Mucosa of gallbladder (tissue), 1 donor: ENCODE measurements at regions not wholly inside any gene's neighbourhood (a gene's known extent, or its start where the extent isn't known, plus 50 kb on each side); places are given as distances from the start of the nearest gene placed in this dataset.
A peak's percentile ranks its signal among the peaks of the same experiment; 100 is the strongest.

Experiments used
- DNase-seq: peaks from one replicate; pipeline ENCODE4 v3.0.0-alpha.2; 2020; ENCODE audit warnings: low spot score
- donor health status: DM: no; HTN: no; CAD: no.

DNA sequence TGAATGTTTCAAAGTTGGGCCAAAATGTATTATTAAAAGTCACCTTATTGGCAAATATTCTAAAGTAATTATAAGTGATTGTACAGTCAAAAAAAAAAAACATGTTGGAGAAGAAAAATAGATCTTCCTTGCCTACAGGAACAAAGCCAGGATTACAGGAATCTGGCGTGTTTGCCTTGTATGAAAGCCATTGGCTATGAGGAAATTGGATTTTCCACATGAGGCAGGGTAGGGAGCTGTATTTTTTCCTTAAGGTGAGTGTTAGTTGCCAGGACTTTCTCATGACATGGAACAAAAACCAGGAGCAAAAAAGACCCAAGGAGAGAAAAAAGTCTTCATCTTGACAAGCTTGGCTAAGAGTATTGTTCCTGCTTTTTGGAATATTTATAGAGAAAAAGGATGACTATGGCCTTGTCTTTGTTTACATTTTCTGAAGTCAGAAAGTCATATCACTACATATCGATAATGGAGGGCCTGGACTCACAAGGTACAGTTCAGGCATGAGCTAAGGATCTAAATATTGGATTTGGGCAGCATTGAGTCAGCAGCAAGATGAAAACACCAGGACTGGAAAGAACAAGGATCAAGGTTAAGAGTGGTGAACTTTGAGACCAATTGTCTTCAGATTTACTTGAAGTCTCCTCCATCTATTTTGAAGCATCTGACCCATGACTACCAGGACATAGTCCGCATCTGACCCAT is 68.4 kb upstream of the FLRT2 start:
- peak; percentile 36 for DNase-seq

DNA sequence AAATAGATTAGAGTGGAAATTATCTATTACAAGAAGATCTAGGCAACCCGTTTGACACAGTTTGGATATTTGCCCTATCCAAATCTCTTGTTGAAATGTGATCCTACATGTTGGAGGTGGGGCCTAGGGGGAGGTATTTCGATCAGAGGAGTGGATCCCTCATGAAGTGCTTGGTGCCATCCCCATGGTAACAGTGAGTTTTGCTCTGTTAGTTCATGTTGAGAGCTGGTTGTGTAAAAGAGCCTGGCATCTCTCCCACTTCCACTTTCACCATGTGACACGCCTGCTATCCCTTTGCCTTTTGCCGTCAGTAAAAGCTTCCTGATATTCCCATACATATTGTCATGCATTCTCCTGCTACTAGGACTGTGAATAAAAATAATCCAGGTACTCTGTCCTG is 66.4 kb upstream of the FLRT2 start:
- DNase-seq, result no peak

DNA sequence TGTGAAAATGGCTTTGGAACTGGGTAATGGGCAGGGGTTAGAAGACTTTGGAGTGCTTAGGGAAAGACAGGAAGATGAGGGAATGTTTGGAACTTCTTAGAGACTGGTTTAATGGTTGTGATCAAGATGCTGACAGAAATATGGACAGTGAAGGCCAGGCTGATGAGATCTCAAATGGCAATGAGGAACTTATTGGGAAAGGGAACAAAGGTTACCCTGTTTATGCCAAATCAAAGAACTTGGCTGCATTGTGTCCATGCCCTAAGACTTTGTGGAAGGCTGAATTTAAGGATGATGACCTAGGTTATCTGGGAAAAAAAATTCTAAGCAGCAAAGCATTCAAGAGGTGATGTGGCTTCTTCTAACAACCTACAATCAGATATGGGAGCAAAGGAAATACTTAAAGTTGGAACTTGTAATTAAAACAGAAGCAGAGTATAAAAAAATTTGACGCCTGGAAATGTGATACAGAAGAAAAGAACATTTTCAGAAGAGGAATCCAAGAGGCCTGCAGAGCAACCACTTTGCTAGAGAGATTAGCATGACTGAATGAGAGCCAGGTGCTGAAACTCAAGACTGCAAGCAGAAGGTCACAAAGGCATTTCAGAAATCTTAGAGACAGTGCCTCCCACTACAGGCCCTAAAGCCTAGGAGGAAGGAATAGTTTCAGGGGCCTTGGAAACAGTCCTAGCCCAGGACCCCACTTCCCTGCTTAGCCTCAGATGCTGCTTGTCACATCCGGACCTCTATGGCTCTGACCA is 65.6 kb upstream of the FLRT2 start:
- no peak for DNase-seq

DNA sequence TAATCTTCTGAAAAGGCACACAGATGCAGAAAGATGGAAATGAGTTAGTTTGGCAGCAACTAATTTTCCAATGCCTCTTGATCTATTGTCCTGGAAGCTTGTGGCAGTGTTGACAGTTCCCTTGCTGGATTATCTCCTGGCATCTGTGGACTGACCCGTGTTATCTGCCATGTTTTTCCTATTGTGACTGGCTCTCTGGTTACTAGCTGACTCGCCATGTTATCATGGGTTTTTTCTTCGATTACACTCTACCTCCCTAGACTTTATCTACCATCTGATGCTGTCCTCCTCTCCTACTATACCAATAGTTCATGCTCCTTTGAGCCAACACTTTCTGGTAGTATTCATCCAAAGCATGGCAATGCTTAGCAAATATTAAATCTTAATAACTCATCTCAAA is 63.3 kb upstream of the FLRT2 start:
- DNase-seq, result no peak

DNA sequence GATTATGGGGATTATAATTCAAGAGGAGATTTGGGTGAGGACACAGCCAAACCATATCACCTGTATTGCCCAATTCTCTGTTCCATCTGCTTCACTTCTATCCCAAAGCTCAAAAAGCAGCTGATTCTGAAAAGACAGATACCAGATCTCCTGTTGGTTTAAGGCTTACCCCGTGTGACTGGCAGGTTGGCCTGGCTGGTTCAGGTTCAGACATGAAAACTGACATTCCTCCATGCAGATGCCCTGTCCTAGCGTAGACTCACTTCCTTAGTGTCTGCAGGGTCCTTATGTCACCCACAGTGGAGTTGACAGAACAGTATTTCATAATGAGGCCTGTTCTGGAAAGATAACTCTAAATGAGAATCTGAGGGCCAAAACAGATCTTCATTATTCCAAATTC is 61.1 kb upstream of the FLRT2 start:
- no peak for DNase-seq

DNA sequence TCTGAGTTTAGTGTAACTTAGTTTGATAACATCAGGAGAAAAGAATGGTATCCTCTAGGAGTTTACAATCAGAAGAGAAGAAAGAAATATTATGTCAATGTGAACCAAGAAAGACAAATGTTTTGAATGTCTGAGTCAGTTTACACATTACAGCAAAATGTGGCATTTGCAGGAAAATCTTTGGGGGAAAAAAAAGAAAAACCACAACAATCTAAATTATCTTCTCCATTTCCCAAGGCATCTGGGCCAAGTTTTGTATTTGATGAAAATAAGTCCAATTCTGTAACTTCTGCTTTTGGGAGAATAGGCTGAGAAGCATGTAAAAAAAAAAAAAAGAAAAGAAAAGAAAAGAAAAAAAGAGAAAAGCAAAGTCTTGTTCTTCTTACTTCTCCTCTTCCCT is 58.8 kb upstream of the FLRT2 start:
- no peak for DNase-seq

DNA sequence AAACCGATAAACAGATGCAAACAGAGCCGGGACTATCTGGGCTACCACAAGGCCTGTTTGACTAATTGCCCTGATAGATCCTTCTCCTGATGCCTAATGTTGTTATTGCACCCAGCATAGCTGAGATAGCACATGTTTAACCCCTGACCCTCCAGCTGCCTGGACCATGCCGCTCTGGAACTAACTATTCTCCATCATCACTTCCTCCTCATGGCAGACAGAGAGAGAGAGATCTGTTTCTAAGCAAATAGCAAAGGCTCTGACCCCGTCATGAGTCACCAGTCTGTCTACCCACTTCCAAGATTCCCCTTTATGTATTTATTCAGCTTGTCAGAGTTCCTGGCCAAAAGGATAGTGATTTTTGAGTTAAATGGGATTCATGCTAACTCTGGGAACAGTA is 58.2 kb upstream of the FLRT2 start:
- DNase-seq, result peak; percentile 88

DNA sequence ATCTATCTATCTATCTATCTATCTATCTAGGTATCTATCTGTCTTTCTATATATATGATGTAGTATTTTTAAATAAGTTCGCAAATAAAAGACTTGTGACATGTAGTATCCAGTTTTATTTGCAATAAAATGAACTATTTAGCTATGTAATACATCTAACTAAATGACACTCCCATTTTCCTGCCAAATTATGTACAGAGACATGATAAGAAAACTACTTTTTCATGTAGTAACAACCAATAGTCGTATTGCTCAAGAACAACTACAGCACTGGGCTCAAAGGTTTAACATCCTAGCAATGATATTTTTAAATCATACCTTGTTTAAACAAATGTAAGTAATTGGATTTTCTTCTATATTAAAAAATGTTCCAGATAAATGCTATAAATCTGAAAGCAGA is 55.5 kb upstream of the FLRT2 start:
- DNase-seq, result no peak

DNA sequence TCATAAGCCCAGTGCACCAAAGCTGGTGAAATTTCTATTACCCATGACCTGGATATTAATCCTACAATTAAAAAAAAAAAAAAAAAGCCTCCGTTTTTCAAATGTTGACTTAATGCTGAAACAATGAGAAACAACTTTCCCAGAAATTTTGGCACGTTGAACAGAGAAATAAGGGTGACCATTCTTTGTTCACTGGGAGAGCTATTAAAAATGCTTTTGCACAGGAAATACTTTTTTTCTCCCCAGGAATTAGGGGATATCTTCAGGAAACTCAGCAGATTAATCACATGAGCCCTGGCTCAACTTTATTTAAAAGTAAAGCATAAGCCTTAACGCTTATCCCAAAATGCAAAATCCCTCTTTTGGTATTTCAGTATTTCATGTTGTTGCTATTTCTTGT is 54.8 kb upstream of the FLRT2 start:
- DNase-seq, result no peak

DNA sequence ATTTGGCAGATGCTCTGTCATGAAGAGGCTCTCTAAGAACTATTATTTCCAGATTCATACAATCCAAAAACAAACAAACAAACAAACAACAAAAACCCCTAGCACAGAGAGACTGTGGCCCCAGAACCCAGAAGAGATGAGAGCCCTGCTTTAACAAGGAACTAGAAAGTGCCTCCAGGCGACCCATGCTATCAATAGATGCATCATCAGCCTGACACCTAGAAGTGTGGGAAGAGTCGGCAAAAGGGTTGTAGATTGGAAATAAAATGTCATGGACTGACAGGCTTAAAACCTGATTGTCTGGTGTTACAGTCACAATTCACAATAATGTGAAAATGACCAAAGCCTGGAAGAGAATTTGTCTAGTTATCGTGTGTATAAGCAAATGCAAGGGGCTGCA is 50.6 kb upstream of the FLRT2 start:
- DNase-seq, result no peak

DNA sequence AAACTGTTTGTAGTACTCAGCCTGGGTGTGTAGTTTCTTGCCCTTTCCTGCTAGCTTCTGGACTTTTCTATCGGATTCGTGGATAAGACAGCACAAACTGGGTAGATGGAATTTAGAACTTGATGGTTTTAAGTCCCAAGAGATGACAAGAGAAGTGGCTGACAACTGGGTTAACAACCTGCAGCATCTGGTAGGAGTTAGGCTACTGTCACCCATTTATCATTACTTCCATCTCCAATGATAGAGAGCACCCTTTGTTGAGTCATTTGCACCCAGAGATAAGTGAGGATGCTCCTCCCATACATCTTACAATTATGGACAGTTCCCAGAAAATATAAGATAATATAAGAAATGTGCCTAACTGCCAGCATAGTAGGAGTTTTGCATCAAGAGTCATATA is 50.2 kb upstream of the FLRT2 start:
- no peak for DNase-seq
